GM20431 (cell line): ENCODE measurements at regions not wholly inside any gene's neighbourhood (a gene's known extent, or its start where the extent isn't known, plus 50 kb on each side); places are given as distances from the start of the nearest gene placed in this dataset.
"Not testable (repeated sequence)": the region's sequence is repeated elsewhere in the genome, so short reads cannot be mapped to it uniquely, and the experiment has no call there.

Experiments used
- in situ Hi-C: fragments of 300-500 bp; cut with MseI, MboI; formaldehyde crosslinking; loops from one replicate; pipeline ENCODE4 v1.15.0; 2020; ENCODE audit warnings: low sequenced_read_pairs; ENCODE audit not compliant: unreplicated experiment

- in situ Hi-C loops: no loop called here
Measured at GRCh38 chr1:47690341-47691250, 252.8 kb downstream of the FOXD2 start.

- in situ Hi-C loops: not testable (repeated sequence)
Measured at GRCh38 chr1:47691293-47691692, 253.4 kb downstream of the FOXD2 start.

GRCh38 chr1:47692196-47692595, 254.4 kb downstream of the FOXD2 start:
- in situ Hi-C loops: no loop called here

GRCh38 chr1:47693115-47693514, 255.3 kb downstream of the FOXD2 start:
- in situ Hi-C loops: no loop called here

GRCh38 chr1:47694011-47694890, 256.4 kb downstream of the FOXD2 start:
- in situ Hi-C loops: no loop called here

GRCh38 chr1:47696404-47696736, 258.5 kb downstream of the FOXD2 start:
- in situ Hi-C loops: no loop called here

- in situ Hi-C loops: no loop called here
Measured at GRCh38 chr1:47696737-47697441, 259.0 kb downstream of the FOXD2 start.

- in situ Hi-C loops: no loop called here
Measured at GRCh38 chr1:47697616-47698335, 259.9 kb downstream of the FOXD2 start.

- in situ Hi-C loops: loop anchor here (25.0 kb wide), 2 partner anchors 262 to 512 kb away; partner anchors contain the start of genes FOXD2 and PDZK1IP1
Measured at GRCh38 chr1:47699492-47700235, 261.8 kb downstream of the FOXD2 start.

GRCh38 chr1:47701283-47701682, 263.4 kb downstream of the FOXD2 start:
- in situ Hi-C loops: loop anchor here (25.0 kb wide), 2 partner anchors 264 to 514 kb away; partner anchors contain the start of genes FOXD2 and PDZK1IP1

GRCh38 chr1:47701741-47702515, 264.1 kb downstream of the FOXD2 start:
- in situ Hi-C loops: loop anchor here (25.0 kb wide), 2 partner anchors 265 to 515 kb away; partner anchors contain the start of genes FOXD2 and PDZK1IP1

- in situ Hi-C loops: loop anchor here (25.0 kb wide), 2 partner anchors 266 to 516 kb away; partner anchors contain the start of genes FOXD2 and PDZK1IP1
Measured at GRCh38 chr1:47703156-47703825, 265.4 kb downstream of the FOXD2 start.

- in situ Hi-C loops: loop anchor here (25.0 kb wide), 2 partner anchors 267 to 517 kb away; partner anchors contain the start of genes FOXD2 and PDZK1IP1
Measured at GRCh38 chr1:47703981-47704596, 266.2 kb downstream of the FOXD2 start.

GRCh38 chr1:47705517-47706130, 267.8 kb downstream of the FOXD2 start:
- in situ Hi-C loops: loop anchor here (25.0 kb wide), 2 partner anchors 268 to 518 kb away; partner anchors contain the start of genes FOXD2 and PDZK1IP1

- in situ Hi-C loops: loop anchor here (25.0 kb wide), 2 partner anchors 270 to 520 kb away; partner anchors contain the start of genes FOXD2 and PDZK1IP1
Measured at GRCh38 chr1:47707503-47707902, 269.7 kb downstream of the FOXD2 start.

GRCh38 chr1:47708019-47708535, 270.2 kb downstream of the FOXD2 start:
- in situ Hi-C loops: loop anchor here (25.0 kb wide), 2 partner anchors 271 to 521 kb away; partner anchors contain the start of genes FOXD2 and PDZK1IP1
